GM23248 (cell line): ENCODE measurements at regions not wholly inside any gene's neighbourhood (a gene's known extent, or its start where the extent isn't known, plus 50 kb on each side); places are given as distances from the start of the nearest gene placed in this dataset.
"Not testable (repeated sequence)": the region's sequence is repeated elsewhere in the genome, so short reads cannot be mapped to it uniquely, and the experiment has no call there.

Experiments
- EZH2 ChIP-seq: fragments of 200-600 bp; sonication (generic); IDR thresholded peaks from 2 replicates; pipeline ENCODE4 v1.6.1; 2018; ENCODE audit warnings: antibody characterized with exemption, mild to moderate bottlenecking; ENCODE audit not compliant: insufficient read depth, poor library complexity, severe bottlenecking
- EZH2phosphoT487 ChIP-seq: fragments of 200-600 bp; sonication (generic); IDR thresholded peaks from 2 replicates; pipeline ENCODE4 v1.6.1; 2018; ENCODE audit warnings: antibody characterized with exemption, moderate library complexity, mild to moderate bottlenecking, low read depth; ENCODE audit not compliant: insufficient read depth

- not testable (repeated sequence) for TF ChIP-seq EZH2, EZH2phosphoT487
These were observed 199.7 kb upstream of the WSB1 start for GRCh38 chr17:27094179-27094578.
